GM18499 (cell line): ENCODE measurements at regions not wholly inside any gene's neighbourhood (a gene's known extent, or its start where the extent isn't known, plus 50 kb on each side); places are given as distances from the start of the nearest gene placed in this dataset.
A peak's percentile ranks its signal among the peaks of the same experiment; 100 is the strongest.
"Not testable (repeated sequence)": the region's sequence is repeated elsewhere in the genome, so short reads cannot be mapped to it uniquely, and the experiment has no call there.

Experiments
- ATAC-seq: cut with Tn5 transposase; IDR thresholded peaks from one replicate; pipeline ENCODE4 v1.9.1; 2021; ENCODE audit warnings: moderate number of reproducible peaks; ENCODE audit not compliant: insufficient read depth, unreplicated experiment

- no peak for ATAC-seq
These were observed 591.9 kb downstream of the EPM2A start for GRCh38 chr6:145143379-145143778.

- no peak for ATAC-seq
These were observed 587.8 kb downstream of the EPM2A start for GRCh38 chr6:145147559-145147958.

GRCh38 chr6:145147981-145148749, 587.2 kb downstream of the EPM2A start:
- peak; percentile 50 for ATAC-seq

- ATAC-seq = no peak
These were observed 586.5 kb downstream of the EPM2A start for GRCh38 chr6:145148776-145149175.

GRCh38 chr6:145151624-145152023, 583.7 kb downstream of the EPM2A start:
- ATAC-seq = no peak

- ATAC-seq = no peak
These were observed 581.8 kb downstream of the EPM2A start for GRCh38 chr6:145153495-145153894.

- ATAC-seq = no peak
These were observed 579.9 kb downstream of the EPM2A start for GRCh38 chr6:145155411-145155810.

GRCh38 chr6:145155873-145156782, 579.2 kb downstream of the EPM2A start:
- ATAC-seq = no peak

GRCh38 chr6:145158636-145159035, 576.7 kb downstream of the EPM2A start:
- ATAC-seq = not testable (repeated sequence)

GRCh38 chr6:145159921-145160320, 575.4 kb downstream of the EPM2A start:
- no peak for ATAC-seq

GRCh38 chr6:145161501-145161900, 573.8 kb downstream of the EPM2A start:
- ATAC-seq = no peak

- no peak for ATAC-seq
These were observed 565.5 kb downstream of the EPM2A start for GRCh38 chr6:145169726-145170224.

- ATAC-seq = no peak
These were observed 559.9 kb downstream of the EPM2A start for GRCh38 chr6:145175470-145175869.

- no peak for ATAC-seq
These were observed 556.9 kb downstream of the EPM2A start for GRCh38 chr6:145178391-145178790.

- ATAC-seq = no peak
These were observed 547.7 kb downstream of the EPM2A start for GRCh38 chr6:145187491-145188206.

- no peak for ATAC-seq
These were observed 545.5 kb downstream of the EPM2A start for GRCh38 chr6:145189836-145190235.

- ATAC-seq = no peak
These were observed 540.9 kb downstream of the EPM2A start for GRCh38 chr6:145194389-145194788.

- ATAC-seq = no peak
These were observed 535.4 kb downstream of the EPM2A start for GRCh38 chr6:145199961-145200360.

GRCh38 chr6:145204301-145204700, 531.0 kb downstream of the EPM2A start:
- ATAC-seq = no peak

GRCh38 chr6:145206247-145206907, 528.9 kb downstream of the EPM2A start:
- no peak for ATAC-seq
